HCT116 (cell line): ENCODE measurements at regions not wholly inside any gene's neighbourhood (a gene's known extent, or its start where the extent isn't known, plus 50 kb on each side); places are given as distances from the start of the nearest gene placed in this dataset.

Experiments
- ATAC-seq: fragments of 200-7000 bp; cut with Tn5 transposase; 2 replicates; pipeline ENCODE4 v1.9.1; 2020; ENCODE audit warnings: mild to moderate bottlenecking, moderate library complexity
- BruUV-seq: library from RNA; stranded (reverse); fragments of 400-500 nt; replicated peaks from 2 replicates; lab custom pipeline; 2021; lab: Mats Ljungman, UMichigan
- CTCF ChIA-PET: fragments of 300-600 bp; sonication (Branson Sonifier 250); formaldehyde crosslinking; loops from one replicate; lab custom pipeline; 2021; ENCODE audit warnings: antibody characterized with exemption; lab: Charles Lee
- POLR2A ChIA-PET: fragments of 300-600, 350-600 bp; sonication (Branson Sonifier 250); formaldehyde crosslinking; loops from one replicate; lab custom pipeline; 2021; ENCODE audit warnings: antibody characterized with exemption; lab: Charles Lee
- RAD21 ChIA-PET, 2 experiments: fragments of 300-600 bp; sonication (Branson Sonifier 250); formaldehyde crosslinking; loops; one replicate each; lab custom pipeline; 2023; ENCODE audit warnings: low total read pairs in 2 of 2; ENCODE audit not compliant: uncharacterized antibody in 2 of 2, unreplicated experiment in 2 of 2, low non-redundant PET in 1 of 2; lab: Charles Lee
- DNase-seq: peaks from one replicate; pipeline ENCODE4 v3.0.0-alpha.2; 2010; ENCODE audit warnings: low read depth, low spot score
- H2AFZ ChIP-seq: fragments of 200-600 bp; shearing (Covaris generic), sonication (generic); 2 replicates; pipeline ENCODE4 v1.6.1; 2017; ENCODE audit warnings: low read depth, mixed run types, mixed read lengths, antibody characterized with exemption, low read length; ENCODE audit not compliant: poor library complexity, severe bottlenecking
- H3K27ac ChIP-seq: 2 replicates; pipeline ENCODE4 v1.5.1; 2012; ENCODE audit warnings: low read depth, low read length
- H3K27me3 ChIP-seq: fragments of 200-600 bp; sonication (generic); 2 replicates; pipeline ENCODE4 v1.6.1; 2016; ENCODE audit warnings: mixed run types, low read length, mixed read lengths; ENCODE audit not compliant: insufficient read depth
- H3K36me3 ChIP-seq, 2 experiments: fragments of 200-500 bp in 1 of 2; fragments of 200-600 bp in 1 of 2; sonication (Bioruptor generic) in 1 of 2; sonication (generic) in 1 of 2; 2 replicates each; pipeline versions ENCODE4 v1.5.1 to v1.6.1; 2014 to 2016; ENCODE audit warnings: low read length in 2 of 2, inconsistent platforms in 1 of 2, mixed read lengths in 1 of 2, mixed run types in 1 of 2; ENCODE audit not compliant: insufficient read depth in 2 of 2, control insufficient read depth in 1 of 2
- H3K4me1 ChIP-seq, 2 experiments: fragments of 200-600 bp in 1 of 2; sonication (generic) in 1 of 2; 2 replicates each; pipeline versions ENCODE4 v1.5.1 to v1.6.1; 2012 to 2017; ENCODE audit warnings: low read length in 2 of 2, inconsistent platforms in 1 of 2, mild to moderate bottlenecking in 1 of 2, mixed read lengths in 1 of 2, mixed run types in 1 of 2, moderate library complexity in 1 of 2; ENCODE audit not compliant: insufficient read depth in 2 of 2, control insufficient read depth in 1 of 2
- H3K4me2 ChIP-seq: fragments of 200-600 bp; sonication (generic); 2 replicates; pipeline ENCODE4 v1.6.1; 2017; ENCODE audit warnings: mixed run types, low read length, mixed read lengths
- H3K4me3 ChIP-seq, 2 experiments: fragments of 200-600 bp in 1 of 2; sonication (generic) in 1 of 2; replicated peaks in 1 of 2; 2 replicates each; pipeline ENCODE4 v1.5.1; 2011 to 2016; ENCODE audit warnings: low read length in 2 of 2, control low read depth in 1 of 2, low read depth in 1 of 2, mild to moderate bottlenecking in 1 of 2, mixed read lengths in 1 of 2, mixed run types in 1 of 2
- H3K79me2 ChIP-seq: fragments of 200-600 bp; sonication (generic); 2 replicates; pipeline ENCODE4 v1.6.1; 2017; ENCODE audit warnings: mild to moderate bottlenecking, mixed run types, low read length, moderate library complexity, mixed read lengths; ENCODE audit not compliant: insufficient read depth
- H3K9ac ChIP-seq: fragments of 200-600 bp; sonication (generic); 2 replicates; pipeline ENCODE4 v1.6.1; 2016; ENCODE audit warnings: low read length, mixed read lengths
- H3K9me2 ChIP-seq: fragments of 200-600 bp; sonication (generic), shearing (Covaris generic); 2 replicates; pipeline ENCODE4 v1.6.1; 2017; ENCODE audit warnings: mixed run types, mild to moderate bottlenecking, moderate library complexity; ENCODE audit not compliant: insufficient read depth
- H3K9me3 ChIP-seq, 2 experiments: fragments of 200-500 bp in 1 of 2; fragments of 200-600 bp in 1 of 2; sonication (Bioruptor generic) in 1 of 2; sonication (generic) in 1 of 2; 2 replicates each; pipeline ENCODE4 v1.6.1; 2014 to 2017; ENCODE audit warnings: low read length in 2 of 2, mixed read lengths in 2 of 2, inconsistent platforms in 1 of 2, low read depth in 1 of 2, mild to moderate bottlenecking in 1 of 2, mixed run types in 1 of 2, moderate library complexity in 1 of 2; ENCODE audit not compliant: control insufficient read depth in 1 of 2, insufficient read depth in 1 of 2
- H4K20me1 ChIP-seq: fragments of 200-600 bp; sonication (generic), shearing (Covaris generic); 2 replicates; pipeline ENCODE4 v1.6.1; 2017; ENCODE audit warnings: mixed run types, mild to moderate bottlenecking, moderate library complexity; ENCODE audit not compliant: insufficient read depth
- CBX3 ChIP-seq: IDR thresholded peaks from 2 replicates; pipeline ENCODE4 v1.6.1; 2012; ENCODE audit warnings: low read depth
- CTCF ChIP-seq, 3 experiments: fragments of 200-600 bp in 1 of 3; sonication (generic) in 1 of 3; IDR thresholded peaks in 2 of 3; conservative IDR thresholded peaks in 1 of 3; 2 replicates each; pipeline ENCODE4 v1.5.1; 2012 to 2017; ENCODE audit warnings: low read depth in 2 of 3, low read length in 2 of 3, antibody characterized with exemption in 1 of 3, borderline replicate concordance in 1 of 3, control low read depth in 1 of 3, mild to moderate bottlenecking in 1 of 3, mixed read lengths in 1 of 3, mixed run types in 1 of 3, moderate library complexity in 1 of 3; ENCODE audit not compliant: insufficient read depth in 1 of 3
- EGR1 ChIP-seq: IDR thresholded peaks from 2 replicates; pipeline ENCODE4 v1.6.1; 2012; ENCODE audit warnings: low read depth
- ELF1 ChIP-seq: IDR thresholded peaks from 2 replicates; pipeline ENCODE4 v1.6.1; 2012; ENCODE audit warnings: low read depth, borderline replicate concordance
- JUND ChIP-seq: IDR thresholded peaks from 2 replicates; pipeline ENCODE4 v1.6.1; 2012
- MAX ChIP-seq: IDR thresholded peaks from 2 replicates; pipeline ENCODE4 v1.6.1; 2012
- POLR2A ChIP-seq: IDR thresholded peaks from 2 replicates; pipeline ENCODE4 v1.7.0; 2011; ENCODE audit warnings: borderline replicate concordance; ENCODE audit not compliant: insufficient read depth, insufficient read length; ENCODE audit errors: extremely low read depth
- POLR2AphosphoS5 ChIP-seq: IDR thresholded peaks from 2 replicates; pipeline ENCODE4 v1.6.1; 2011; ENCODE audit warnings: mild to moderate bottlenecking, low read depth, low read length, moderate library complexity
- RAD21 ChIP-seq: IDR thresholded peaks from 2 replicates; pipeline ENCODE4 v1.6.1; 2012; ENCODE audit warnings: low read depth, mild to moderate bottlenecking
- REST ChIP-seq: IDR thresholded peaks from 2 replicates; pipeline ENCODE4 v1.6.1; 2012; ENCODE audit warnings: low read depth
- SIN3A ChIP-seq: IDR thresholded peaks from 2 replicates; pipeline ENCODE4 v1.6.1; 2012; ENCODE audit warnings: low read depth
- SP1 ChIP-seq: IDR thresholded peaks from 2 replicates; pipeline ENCODE4 v1.6.1; 2012; ENCODE audit warnings: low read depth
- TCF7L2 ChIP-seq: IDR thresholded peaks from 2 replicates; pipeline ENCODE4 v1.7.0; 2011; ENCODE audit warnings: borderline replicate concordance, inconsistent platforms; ENCODE audit not compliant: insufficient read depth, insufficient read length; ENCODE audit errors: extremely low read depth
- YY1 ChIP-seq: IDR thresholded peaks from 2 replicates; pipeline ENCODE4 v1.6.1; 2011; ENCODE audit warnings: low read length, low read depth, moderate library complexity, mild to moderate bottlenecking; ENCODE audit not compliant: insufficient replicate concordance; ENCODE audit errors: extremely low read depth
- ZBTB33 ChIP-seq: IDR thresholded peaks from 2 replicates; pipeline ENCODE4 v1.6.1; 2011; ENCODE audit warnings: mild to moderate bottlenecking, low read length, moderate library complexity; ENCODE audit not compliant: insufficient replicate concordance; ENCODE audit errors: extremely low read depth
- ZFX ChIP-seq: fragments of 450-650 bp; IDR thresholded peaks from 2 replicates; pipeline ENCODE4 v1.6.1; 2017
- ZNF274 ChIP-seq: fragments of 200-500 bp; sonication (Bioruptor generic); IDR thresholded peaks from 2 replicates; pipeline ENCODE4 v1.6.1; 2014; ENCODE audit warnings: mild to moderate bottlenecking, low read depth, low read length, inconsistent platforms
- intact Hi-C: fragments of 100-400 bp; cut with micrococcal nuclease; formaldehyde crosslinking; loops from 2 replicates; pipeline ENCODE4 v1.10.0; 2022

- Histone ChIP-seq H3K4me3 (no peak overlapping the region), H3K9me2 (no peaks in the 10 kb centered on the region), H3K9ac (no peak overlapping the region), H3K79me2 (no peaks in the 10 kb centered on the region), H3K4me2 (no peak overlapping the region), H2AFZ (no peak overlapping the region), H3K27ac (no peak overlapping the region), H3K27me3 (no peaks in the 10 kb centered on the region), H3K9me3 (peaks cover 5 to 9% of the 10 kb centered on the region in 2 experiments; a peak in 2 of 4 replicates), H3K4me1 (no peaks in the 10 kb centered on the region; a peak in 1 of 4 replicates), H4K20me1 (no peaks in the 10 kb centered on the region), H3K36me3 (no peaks in the 10 kb centered on the region)
- POLR2A ChIA-PET: no interaction called here
- BruUV-seq: no TSS peak
- DNase-seq: no peak
- TF ChIP-seq JUND (no peak), ELF1 (no peak), ZNF274 (no peak), SP1 (no peak), CTCF (IDR thresholded peaks at IDR 0.05 in 2 of 3, conservative IDR thresholded peaks at IDR 0.05 in 1 of 3; ENCODE audit: borderline replicate concordance in 1 of 3, insufficient read depth in 1 of 3, low read depth in 2 of 3, low read length in 2 of 3) (no peak), ZBTB33 (no peak), POLR2AphosphoS5 (no peak), YY1 (no peak), RAD21 (no peak), MAX (no peak), TCF7L2 (no peak), CBX3 (no peak), SIN3A (no peak), REST (no peak), POLR2A (no peak), ZFX (no peak), EGR1 (no peak)
- RAD21 ChIA-PET: interaction anchor here in 1 of 2 experiments (0.6 kb wide), 1 partner anchor 514 kb away, joined by 3 read pairs; no protein-coding TSS in a partner anchor
- CTCF ChIA-PET: no interaction called here
- ATAC-seq: no peak
- intact Hi-C loops: no loop called here
Measured at GRCh38 chr17:69872675-69873262, 202.3 kb upstream of the KCNJ16 start.
